Astrocyte (in vitro differentiated cells and primary cell): ENCODE measurements at regions not wholly inside any gene's neighbourhood (a gene's known extent, or its start where the extent isn't known, plus 50 kb on each side); places are given as distances from the start of the nearest gene placed in this dataset.

Experiments used
- DNase-seq: peaks from one replicate; pipeline ENCODE4 v3.0.0-alpha.2; 2010; ENCODE audit warnings: low read depth
- FAIRE-seq: peaks from 2 replicates; lab custom pipeline; 2011; peaks lifted over from hg19 to GRCh38; lab: Jason Lieb, UNC
- H2AFZ ChIP-seq: 2 replicates; pipeline ENCODE4 v1.6.0; 2012; ENCODE audit warnings: low read depth, low read length, inconsistent platforms
- H3K27ac ChIP-seq: 2 replicates; pipeline ENCODE4 v1.5.1; 2011; ENCODE audit warnings: low read depth, low read length, inconsistent platforms
- H3K27me3 ChIP-seq: 2 replicates; pipeline ENCODE4 v1.6.0; 2011; ENCODE audit warnings: low read length, inconsistent platforms; ENCODE audit not compliant: insufficient read depth
- H3K36me3 ChIP-seq: 2 replicates; pipeline ENCODE4 v1.5.1; 2011; ENCODE audit warnings: low read length, inconsistent platforms; ENCODE audit not compliant: insufficient read depth
- H3K4me1 ChIP-seq: 2 replicates; pipeline ENCODE4 v1.5.1; 2011; ENCODE audit warnings: low read length, inconsistent platforms; ENCODE audit not compliant: insufficient read depth
- H3K4me2 ChIP-seq: 2 replicates; pipeline ENCODE4 v1.6.0; 2012; ENCODE audit warnings: low read length, inconsistent platforms
- H3K4me3 ChIP-seq: 2 replicates; pipeline ENCODE4 v1.5.1; 2011; ENCODE audit warnings: low read depth, mild to moderate bottlenecking, low read length, inconsistent platforms; ENCODE audit not compliant: insufficient read depth
- H3K79me2 ChIP-seq: 2 replicates; pipeline ENCODE4 v1.6.0; 2012; ENCODE audit warnings: mild to moderate bottlenecking, low read length, inconsistent platforms; ENCODE audit not compliant: insufficient read depth
- H3K9ac ChIP-seq: 2 replicates; pipeline ENCODE4 v1.6.0; 2012; ENCODE audit warnings: mild to moderate bottlenecking, low read length, inconsistent platforms
- H3K9me3 ChIP-seq: 2 replicates; pipeline ENCODE4 v1.5.1; 2012; ENCODE audit warnings: low read depth, mild to moderate bottlenecking, low read length, inconsistent platforms; ENCODE audit not compliant: insufficient read depth
- H4K20me1 ChIP-seq: 2 replicates; pipeline ENCODE4 v1.6.0; 2012; ENCODE audit warnings: low read length, inconsistent platforms; ENCODE audit not compliant: insufficient read depth
- H3K27ac Mint-ChIP-seq: one replicate; pipeline ENCODE4 v1.8.0; 2021; ENCODE audit warnings: mild to moderate bottlenecking, mixed read lengths; ENCODE audit not compliant: unreplicated experiment
- H3K27me3 Mint-ChIP-seq: one replicate; pipeline ENCODE4 v1.8.0; 2021; ENCODE audit warnings: low read depth, mixed read lengths; ENCODE audit not compliant: unreplicated experiment
- H3K36me3 Mint-ChIP-seq: one replicate; pipeline ENCODE4 v1.8.0; 2021; ENCODE audit warnings: low read depth, mixed read lengths; ENCODE audit not compliant: unreplicated experiment
- H3K4me1 Mint-ChIP-seq: one replicate; pipeline ENCODE4 v1.8.0; 2021; ENCODE audit warnings: low read depth, mixed read lengths; ENCODE audit not compliant: unreplicated experiment
- H3K4me3 Mint-ChIP-seq: one replicate; pipeline ENCODE4 v1.8.0; 2021; ENCODE audit warnings: mild to moderate bottlenecking, moderate library complexity, mixed read lengths; ENCODE audit not compliant: unreplicated experiment
- H3K9me3 Mint-ChIP-seq: one replicate; pipeline ENCODE4 v1.8.0; 2021; ENCODE audit warnings: mild to moderate bottlenecking, mixed read lengths; ENCODE audit not compliant: unreplicated experiment
- CTCF ChIP-seq: IDR thresholded peaks from 2 replicates; pipeline ENCODE4 v1.5.1; 2011; ENCODE audit warnings: low read depth, mild to moderate bottlenecking, inconsistent platforms, low read length, moderate library complexity; ENCODE audit not compliant: insufficient read depth
- EZH2 ChIP-seq: IDR thresholded peaks from 2 replicates; pipeline ENCODE4 v1.6.1; 2012; ENCODE audit warnings: mild to moderate bottlenecking, low read length, inconsistent platforms; ENCODE audit not compliant: insufficient read depth

GRCh38 chr15:77685082-77685815, 52.5 kb upstream of the LINGO1 start:
- H3K36me3 Mint-ChIP-seq: peaks cover 2% of the 10 kb centered on the region
- no peak overlapping the region for H3K4me2 ChIP-seq
- DNase-seq (no peak), FAIRE-seq (no peak)
- peaks cover 62% of the 10 kb centered on the region for H3K27me3 Mint-ChIP-seq
- TF ChIP-seq EZH2 (no peak), CTCF (no peak)
- H3K9me3 Mint-ChIP-seq: no peaks in the 10 kb centered on the region
- no peak overlapping the region for H3K27ac ChIP-seq
- H3K9me3 ChIP-seq: no peaks in the 10 kb centered on the region
- no peaks in the 10 kb centered on the region for H3K4me1 ChIP-seq
- H3K79me2 ChIP-seq: no peaks in the 10 kb centered on the region
- H3K36me3 ChIP-seq: no peaks in the 10 kb centered on the region
- H3K4me3 Mint-ChIP-seq: no peak overlapping the region
- no peak overlapping the region for H3K9ac ChIP-seq
- peaks cover 14% of the 10 kb centered on the region for H3K27me3 ChIP-seq
- no peak overlapping the region for H3K27ac Mint-ChIP-seq
- no peak overlapping the region for H3K4me3 ChIP-seq
- no peak overlapping the region for H2AFZ ChIP-seq
- H4K20me1 ChIP-seq: no peaks in the 10 kb centered on the region
- H3K4me1 Mint-ChIP-seq: peaks cover 3% of the 10 kb centered on the region

- peaks cover 63% of the 10 kb centered on the region for H3K27me3 Mint-ChIP-seq
- TF ChIP-seq CTCF (no peak), EZH2 (no peak)
Measured at GRCh38 chr15:77684341-77685081, 51.8 kb upstream of the LINGO1 start.

More at GRCh38 chr15:77684341-77685081, 51.8 kb upstream of the LINGO1 start:
- H3K4me2 ChIP-seq: no peak overlapping the region
- no peaks in the 10 kb centered on the region for H3K4me1 ChIP-seq
- no peak for FAIRE-seq
- H3K79me2 ChIP-seq: no peaks in the 10 kb centered on the region
- no peaks in the 10 kb centered on the region for H4K20me1 ChIP-seq
- Mint-ChIP-seq H3K9me3 (peaks cover 3% of the 10 kb centered on the region), H3K4me1 (peaks cover 3% of the 10 kb centered on the region), H3K4me3 (no peak overlapping the region), H3K36me3 (peaks cover under 1% of the 10 kb centered on the region), H3K27ac (no peak overlapping the region)
- no peak overlapping the region for H3K9ac ChIP-seq
- H3K4me3 ChIP-seq: no peak overlapping the region
- peaks cover 14% of the 10 kb centered on the region for H3K27me3 ChIP-seq
- no peak for DNase-seq
- no peaks in the 10 kb centered on the region for H3K36me3 ChIP-seq
- H3K9me3 ChIP-seq: no peaks in the 10 kb centered on the region
- no peak overlapping the region for H3K27ac ChIP-seq
- no peak overlapping the region for H2AFZ ChIP-seq
